GM18508 (cell line): ENCODE measurements at regions not wholly inside any gene's neighbourhood (a gene's known extent, or its start where the extent isn't known, plus 50 kb on each side); places are given as distances from the start of the nearest gene placed in this dataset.

Source experiments
- ATAC-seq: cut with Tn5 transposase; IDR thresholded peaks from one replicate; pipeline ENCODE4 v1.9.1; 2021; ENCODE audit warnings: moderate number of reproducible peaks; ENCODE audit not compliant: insufficient read depth, unreplicated experiment

- no peak for ATAC-seq
These were observed 62.9 kb upstream of the ELK3 start for GRCh38 chr12:96131230-96131788.

- no peak for ATAC-seq
These were observed 61.4 kb upstream of the ELK3 start for GRCh38 chr12:96132819-96133218.

- ATAC-seq, result no peak
These were observed 60.0 kb upstream of the ELK3 start for GRCh38 chr12:96134200-96134599.

- ATAC-seq, result no peak
These were observed 58.0 kb upstream of the ELK3 start for GRCh38 chr12:96136161-96136560.

- ATAC-seq, result no peak
These were observed 57.3 kb upstream of the ELK3 start for GRCh38 chr12:96136725-96137378.

GRCh38 chr12:96140174-96140573 is 54.0 kb upstream of the ELK3 start:
- ATAC-seq, result no peak

GRCh38 chr12:96141216-96141912 is 52.8 kb upstream of the ELK3 start:
- ATAC-seq, result no peak

- ATAC-seq, result no peak
These were observed 50.8 kb upstream of the ELK3 start for GRCh38 chr12:96143392-96143791.

GRCh38 chr12:96143827-96144565 is 50.2 kb upstream of the ELK3 start:
- no peak for ATAC-seq
